ENCODE measurements at regions not wholly inside any gene's neighbourhood (a gene's known extent, or its start where the extent isn't known, plus 50 kb on each side); places are given as distances from the start of the nearest gene placed in this dataset.
A peak's percentile ranks its signal among the peaks of the same experiment; 100 is the strongest.

DNA sequence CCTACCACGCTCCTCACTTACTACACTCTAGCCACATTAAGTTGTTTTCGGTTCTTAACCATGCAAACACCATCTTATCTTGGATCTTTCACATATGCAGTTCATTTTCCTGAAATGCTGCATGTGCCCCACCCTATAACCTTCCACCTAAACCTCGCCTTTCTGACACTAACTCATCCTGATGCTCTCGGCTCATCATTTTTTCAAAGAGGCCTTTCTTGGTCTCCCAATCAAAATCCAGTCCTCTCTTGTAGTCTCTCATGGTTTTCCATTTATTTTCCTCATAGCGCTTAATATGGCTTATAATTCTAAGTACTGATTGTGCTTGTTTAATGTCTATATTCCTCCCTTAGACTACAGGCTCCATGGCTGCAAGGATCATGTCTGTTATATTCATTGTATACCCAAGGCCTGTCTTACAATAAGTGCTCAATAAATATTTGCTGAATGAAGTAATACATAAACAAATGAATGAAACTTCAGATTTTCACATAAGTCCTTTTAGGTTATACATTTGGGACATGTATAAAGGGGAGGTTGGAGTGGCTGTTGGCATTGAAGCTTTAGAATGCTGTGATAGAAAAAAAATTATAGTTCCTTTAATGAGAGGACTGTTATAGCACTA is 79.2 kb upstream of the CDC42BPA start:
- 89% methylated on average over 3 of the region's 5 CpGs for WGBS (ENCODE audit: insufficient coverage)
- Histone ChIP-seq H3K36me3 (ENCODE audit: control insufficient read depth, insufficient read depth, low read length) (no peaks in the 10 kb centered on the region), H3K9me3 (replicated peaks; ENCODE audit: control insufficient read depth, low read depth, low read length) (peaks cover 4% of the 10 kb centered on the region), H3K27ac (ENCODE audit: low read length) (no peak overlapping the region), H3K27me3 (ENCODE audit: control insufficient read depth, insufficient read depth, low read length) (no peaks in the 10 kb centered on the region), H3K4me3 (ENCODE audit: low read length) (no peak overlapping the region), H3K4me1 (ENCODE audit: control insufficient read depth, insufficient read depth, low read length) (no peaks in the 10 kb centered on the region)
- no peak for DNase-seq

GRCh38 chr1:227396539-227397353 is 78.5 kb upstream of the CDC42BPA start:
- WGBS (ENCODE audit: insufficient coverage): 87% methylated on average over 3 of the region's 8 CpGs

DNA sequence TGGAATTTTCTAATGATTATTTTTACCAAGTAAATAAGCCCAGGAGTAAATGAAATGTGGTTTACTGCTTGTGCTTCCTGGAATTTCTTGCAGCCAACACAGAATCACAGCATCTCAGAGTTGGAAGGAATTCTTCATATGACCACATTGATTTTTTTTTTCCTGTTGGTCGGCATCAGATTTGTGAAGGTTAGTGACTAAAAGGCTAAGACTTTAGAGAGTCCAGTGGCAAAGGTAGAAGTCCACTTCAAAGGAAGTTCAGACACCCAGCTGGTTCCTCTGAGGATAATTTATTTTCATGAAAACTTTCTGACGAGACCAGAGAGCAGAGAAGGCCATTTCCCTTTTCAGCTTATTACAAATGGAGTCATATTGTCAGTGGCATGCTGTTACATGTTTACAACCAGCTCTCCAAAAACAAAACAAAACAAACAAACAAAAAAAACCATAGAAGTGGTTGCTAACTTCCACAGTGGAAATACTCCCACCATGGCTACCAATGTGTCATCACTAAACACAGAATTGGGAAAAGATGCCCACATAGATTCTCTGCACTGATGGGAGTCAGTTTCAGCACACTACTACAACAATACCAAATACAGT is 77.2 kb upstream of the CDC42BPA start:
- Histone ChIP-seq H3K4me3 (ENCODE audit: low read length) (no peak overlapping the region), H3K27me3 (ENCODE audit: control insufficient read depth, insufficient read depth, low read length) (no peaks in the 10 kb centered on the region), H3K9me3 (replicated peaks; ENCODE audit: control insufficient read depth, low read depth, low read length) (no peaks in the 10 kb centered on the region), H3K4me1 (ENCODE audit: control insufficient read depth, insufficient read depth, low read length) (no peaks in the 10 kb centered on the region), H3K27ac (ENCODE audit: low read length) (no peak overlapping the region), H3K36me3 (ENCODE audit: control insufficient read depth, insufficient read depth, low read length) (no peaks in the 10 kb centered on the region)
- DNase-seq: no peak
- WGBS (ENCODE audit: insufficient coverage): no CpG with 5 or more reads among the region's 2 CpGs

More at GRCh38 chr1:227396539-227397353, 78.5 kb upstream of the CDC42BPA start:
- Histone ChIP-seq H3K27ac (ENCODE audit: low read length) (no peak overlapping the region), H3K4me1 (ENCODE audit: control insufficient read depth, insufficient read depth, low read length) (no peaks in the 10 kb centered on the region), H3K36me3 (ENCODE audit: control insufficient read depth, insufficient read depth, low read length) (no peaks in the 10 kb centered on the region), H3K9me3 (replicated peaks; ENCODE audit: control insufficient read depth, low read depth, low read length) (peaks cover 4% of the 10 kb centered on the region), H3K4me3 (ENCODE audit: low read length) (no peak overlapping the region), H3K27me3 (ENCODE audit: control insufficient read depth, insufficient read depth, low read length) (no peaks in the 10 kb centered on the region)
- DNase-seq: no peak

DNA sequence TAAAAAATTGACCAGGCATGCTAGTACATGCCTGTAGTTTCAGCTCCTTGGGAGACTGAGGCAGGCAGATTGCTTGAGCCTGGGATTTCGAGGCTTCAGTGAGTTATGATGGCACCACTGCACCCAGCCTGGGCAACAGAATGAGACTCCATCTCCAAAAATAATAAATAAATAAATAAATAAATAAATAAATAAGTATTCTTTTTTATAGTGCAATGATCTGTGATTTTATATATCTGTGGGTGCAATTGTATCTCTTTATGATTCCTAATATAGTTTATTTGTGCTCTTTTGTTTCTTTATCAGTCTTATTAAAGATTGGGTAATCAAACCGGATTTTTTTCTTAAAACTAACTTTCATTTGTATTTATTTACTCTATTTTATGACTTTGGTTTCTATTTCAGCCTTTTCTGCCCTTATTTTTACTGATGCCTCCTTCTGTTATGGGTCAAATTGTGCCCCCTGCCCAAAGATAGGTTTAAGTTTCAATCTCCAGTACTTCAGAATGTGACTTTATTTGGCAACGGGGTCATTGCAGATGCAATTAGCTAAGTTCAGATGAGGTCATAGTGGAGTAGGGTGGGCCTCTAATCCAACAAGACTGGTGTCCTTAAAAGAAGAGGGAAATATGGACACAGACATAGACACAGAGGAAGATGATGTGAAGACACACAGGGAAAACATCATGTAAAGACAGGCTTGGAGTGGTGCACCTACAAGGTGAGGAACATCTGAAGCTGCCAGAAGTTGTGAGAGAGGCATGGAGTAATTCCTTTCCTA is 74.9 kb upstream of the CDC42BPA start:
- no peaks in the 10 kb centered on the region for H3K27me3 ChIP-seq (ENCODE audit: control insufficient read depth, insufficient read depth, low read length)
- no peaks in the 10 kb centered on the region for H3K36me3 ChIP-seq (ENCODE audit: control insufficient read depth, insufficient read depth, low read length)
- no peak overlapping the region for H3K4me3 ChIP-seq (ENCODE audit: low read length)
- H3K9me3 ChIP-seq (replicated peaks; ENCODE audit: control insufficient read depth, low read depth, low read length): no peaks in the 10 kb centered on the region
- peaks cover 3% of the 10 kb centered on the region for H3K4me1 ChIP-seq (ENCODE audit: control insufficient read depth, insufficient read depth, low read length)
- WGBS (ENCODE audit: insufficient coverage): no CpG with 5 or more reads among the region's 3 CpGs
- no peak for DNase-seq
- no peak overlapping the region for H3K27ac ChIP-seq (ENCODE audit: low read length)

- Histone ChIP-seq H3K9me3 (replicated peaks; ENCODE audit: control insufficient read depth, low read depth, low read length) (no peaks in the 10 kb centered on the region), H3K27ac (ENCODE audit: low read length) (no peak overlapping the region), H3K36me3 (ENCODE audit: control insufficient read depth, insufficient read depth, low read length) (no peaks in the 10 kb centered on the region), H3K27me3 (ENCODE audit: control insufficient read depth, insufficient read depth, low read length) (no peaks in the 10 kb centered on the region), H3K4me3 (ENCODE audit: low read length) (no peak overlapping the region), H3K4me1 (ENCODE audit: control insufficient read depth, insufficient read depth, low read length) (peaks cover 3% of the 10 kb centered on the region)
- WGBS (ENCODE audit: insufficient coverage): 42% methylated on average over 2 of the region's 4 CpGs
- DNase-seq: no peak
Observed at GRCh38 chr1:227391879-227392278, 73.6 kb upstream of the CDC42BPA start.

DNA sequence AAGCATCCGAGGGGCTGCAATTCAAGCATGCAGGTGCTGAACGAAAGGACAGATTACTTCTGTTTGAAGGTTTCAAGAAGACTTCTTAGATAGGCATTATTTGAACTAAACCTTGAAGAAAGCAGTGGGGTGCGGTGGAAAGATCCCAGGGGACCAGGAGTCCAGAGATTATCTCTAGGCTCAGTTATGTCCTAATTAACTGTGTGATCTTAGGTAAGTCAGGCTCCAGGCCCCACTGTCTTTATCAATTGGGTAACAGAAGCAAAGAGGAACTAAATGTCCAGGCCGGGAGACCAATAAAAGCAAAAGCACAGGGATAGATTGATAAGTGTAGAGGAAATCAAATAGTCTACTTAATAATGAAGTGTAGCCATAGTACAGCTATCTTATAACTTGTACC is 72.9 kb upstream of the CDC42BPA start:
- Histone ChIP-seq H3K4me3 (ENCODE audit: low read length) (no peak overlapping the region), H3K4me1 (ENCODE audit: control insufficient read depth, insufficient read depth, low read length) (peaks cover 3% of the 10 kb centered on the region), H3K27ac (ENCODE audit: low read length) (no peak overlapping the region), H3K9me3 (replicated peaks; ENCODE audit: control insufficient read depth, low read depth, low read length) (no peaks in the 10 kb centered on the region), H3K27me3 (ENCODE audit: control insufficient read depth, insufficient read depth, low read length) (no peaks in the 10 kb centered on the region), H3K36me3 (ENCODE audit: control insufficient read depth, insufficient read depth, low read length) (no peaks in the 10 kb centered on the region)
- no peak for DNase-seq
- WGBS (ENCODE audit: insufficient coverage): 80% methylated on average over 1 of the region's 4 CpGs

DNA sequence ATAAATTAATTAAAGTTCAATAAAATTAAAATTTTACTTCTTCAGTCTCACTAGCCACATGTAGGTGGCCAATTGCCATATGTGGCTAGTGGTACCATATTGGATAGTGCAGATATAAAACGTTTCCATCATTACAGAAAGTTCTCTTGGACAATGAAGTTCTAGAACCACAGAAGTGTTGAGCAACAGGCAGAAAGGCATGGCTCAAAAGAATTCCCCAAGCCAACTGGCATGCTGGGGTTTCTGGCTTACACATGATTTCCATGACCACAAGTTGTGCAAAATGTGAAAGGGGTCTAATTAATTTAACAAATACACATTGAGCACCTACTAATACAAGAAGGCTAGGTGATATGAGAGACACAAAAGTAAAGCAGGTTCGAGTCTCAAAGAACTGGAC is 72.2 kb upstream of the CDC42BPA start:
- DNase-seq: no peak
- peaks cover 3% of the 10 kb centered on the region for H3K4me1 ChIP-seq (ENCODE audit: control insufficient read depth, insufficient read depth, low read length)
- H3K4me3 ChIP-seq (ENCODE audit: low read length): no peak overlapping the region
- no peak overlapping the region for H3K27ac ChIP-seq (ENCODE audit: low read length)
- WGBS (ENCODE audit: insufficient coverage): no CpG with 5 or more reads among the region's 2 CpGs
- no peaks in the 10 kb centered on the region for H3K36me3 ChIP-seq (ENCODE audit: control insufficient read depth, insufficient read depth, low read length)
- H3K9me3 ChIP-seq (replicated peaks; ENCODE audit: control insufficient read depth, low read depth, low read length): no peaks in the 10 kb centered on the region
- no peaks in the 10 kb centered on the region for H3K27me3 ChIP-seq (ENCODE audit: control insufficient read depth, insufficient read depth, low read length)

GRCh38 chr1:227388214-227389168 is 70.2 kb upstream of the CDC42BPA start:
- no CpG with 5 or more reads among the region's 4 CpGs for WGBS (ENCODE audit: insufficient coverage)
- peak; percentile 24 for DNase-seq
- Histone ChIP-seq H3K27ac (ENCODE audit: low read length) (no peak overlapping the region), H3K36me3 (ENCODE audit: control insufficient read depth, insufficient read depth, low read length) (no peaks in the 10 kb centered on the region), H3K9me3 (replicated peaks; ENCODE audit: control insufficient read depth, low read depth, low read length) (no peaks in the 10 kb centered on the region), H3K4me1 (ENCODE audit: control insufficient read depth, insufficient read depth, low read length) (peaks cover 3% of the 10 kb centered on the region), H3K27me3 (ENCODE audit: control insufficient read depth, insufficient read depth, low read length) (no peaks in the 10 kb centered on the region), H3K4me3 (ENCODE audit: low read length) (no peak overlapping the region)

DNA sequence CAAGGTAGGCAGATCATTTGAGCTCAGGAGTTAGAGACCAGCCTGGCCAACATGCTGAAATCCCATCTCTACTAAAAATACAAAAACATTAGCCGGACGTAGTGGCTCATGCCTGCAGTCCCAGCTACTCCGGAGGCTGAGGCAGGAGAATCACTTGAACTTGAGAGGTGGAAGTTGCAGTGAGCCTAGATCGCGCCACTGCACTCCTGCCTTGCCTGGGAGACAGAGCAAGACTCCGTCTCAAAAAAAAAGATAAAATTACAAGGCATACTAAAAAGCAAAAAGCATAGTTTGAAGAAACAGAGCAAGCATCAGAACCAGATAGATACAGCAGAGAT is 61.2 kb upstream of the CDC42BPA start:
- Histone ChIP-seq H3K4me3 (ENCODE audit: low read length) (no peak overlapping the region), H3K9me3 (replicated peaks; ENCODE audit: control insufficient read depth, low read depth, low read length) (no peaks in the 10 kb centered on the region), H3K27me3 (ENCODE audit: control insufficient read depth, insufficient read depth, low read length) (no peaks in the 10 kb centered on the region), H3K4me1 (ENCODE audit: control insufficient read depth, insufficient read depth, low read length) (no peaks in the 10 kb centered on the region), H3K27ac (ENCODE audit: low read length) (no peak overlapping the region), H3K36me3 (ENCODE audit: control insufficient read depth, insufficient read depth, low read length) (no peaks in the 10 kb centered on the region)
- DNase-seq: no peak
- WGBS (ENCODE audit: insufficient coverage): 100% methylated on average over 1 of the region's 6 CpGs
